HepG2 (cell line): ENCODE measurements at regions not wholly inside any gene's neighbourhood (a gene's known extent, or its start where the extent isn't known, plus 50 kb on each side); places are given as distances from the start of the nearest gene placed in this dataset.

Experiments
- RNF2 ChIP-seq: fragments of 450-650 bp; conservative IDR thresholded peaks from 2 replicates; pipeline ENCODE4 v1.6.1; 2016; ENCODE audit warnings: low read depth
- ZBTB1 ChIP-seq: sonication (generic); formaldehyde crosslinking; IDR thresholded peaks from 2 replicates; pipeline ENCODE4 v1.4.0; 2020; ENCODE audit warnings: missing genetic modification reagents, borderline replicate concordance
- ZBTB20 ChIP-seq: sonication (generic); formaldehyde crosslinking; IDR thresholded peaks from 2 replicates; pipeline ENCODE4 v1.8.1; 2023; ENCODE audit warnings: missing genetic modification reagents, low read depth, mild to moderate bottlenecking, borderline replicate concordance
- ZNF414 ChIP-seq: sonication (generic); formaldehyde crosslinking; IDR thresholded peaks from 2 replicates; pipeline ENCODE4 v1.5.0; 2020; ENCODE audit warnings: missing genetic modification reagents

GRCh38 chr2:180075870-180076269 is 68.8 kb upstream of the CWC22 start:
- TF ChIP-seq ZBTB20 (CRISPR knock-in tag) (no peak), RNF2 (no peak), ZBTB1 (no peak), ZNF414 (CRISPR knock-in tag) (no peak)
